Neural progenitor cell (in vitro differentiated cells): ENCODE measurements at regions not wholly inside any gene's neighbourhood (a gene's known extent, or its start where the extent isn't known, plus 50 kb on each side); places are given as distances from the start of the nearest gene placed in this dataset.

ENCODE experiments used
- CTCF ChIP-seq: fragments of 200-600 bp; sonication (generic); IDR thresholded peaks from 2 replicates; pipeline ENCODE4 v1.5.1; 2017; ENCODE audit warnings: antibody characterized with exemption, mild to moderate bottlenecking
- EZH2 ChIP-seq: fragments of 200-600 bp; sonication (generic); IDR thresholded peaks from 2 replicates; pipeline ENCODE4 v1.6.1; 2017; ENCODE audit warnings: antibody characterized with exemption, mild to moderate bottlenecking, moderate library complexity
- EZH2phosphoT487 ChIP-seq: fragments of 200-600 bp; sonication (generic); IDR thresholded peaks from 2 replicates; pipeline ENCODE4 v1.6.1; 2017; ENCODE audit warnings: antibody characterized with exemption

DNA sequence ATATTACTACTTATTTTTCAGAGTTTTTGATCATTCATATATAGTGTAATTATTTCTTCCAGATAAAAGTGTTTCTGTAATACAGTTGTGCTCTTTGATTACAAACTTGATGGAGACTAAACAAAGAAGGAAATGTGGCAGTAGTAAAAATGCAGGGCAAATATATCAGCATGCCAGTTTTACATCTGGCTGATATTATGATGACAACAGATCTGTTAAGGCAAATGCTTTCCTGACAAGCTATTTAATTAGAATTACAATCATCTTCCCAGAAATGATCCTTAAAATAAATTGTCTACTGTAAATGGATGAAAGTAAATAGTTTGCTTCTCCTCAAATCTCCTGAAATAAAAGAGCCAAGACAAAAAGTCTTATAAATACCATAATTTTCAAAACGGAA, 1659.8 kb downstream of the BRINP3 start:
- TF ChIP-seq CTCF (no peak), EZH2 (no peak), EZH2phosphoT487 (no peak)
